WTC11 (cell line): ENCODE measurements at regions not wholly inside any gene's neighbourhood (a gene's known extent, or its start where the extent isn't known, plus 50 kb on each side); places are given as distances from the start of the nearest gene placed in this dataset.

Experiments
- ATAC-seq: fragments of 200-7000 bp; cut with Tn5 transposase; 2 replicates; pipeline ENCODE4 v1.10.0; 2021; ENCODE audit warnings: mild to moderate bottlenecking, moderate library complexity
- CTCF ChIA-PET: fragments of 300-600 bp; sonication (Branson Sonifier 250); formaldehyde crosslinking; loops from one replicate; lab custom pipeline; 2021; ENCODE audit warnings: antibody characterized with exemption; lab: Charles Lee
- POLR2A ChIA-PET: fragments of 350-600 bp; sonication (Branson Sonifier 250); formaldehyde crosslinking; loops from one replicate; lab custom pipeline; 2021; ENCODE audit warnings: antibody characterized with exemption; lab: Charles Lee
- DNase-seq: peaks from one replicate; pipeline ENCODE4 v3.0.0; 2021; ENCODE audit warnings: low spot score
- H3K27ac Mint-ChIP-seq: 2 replicates; pipeline ENCODE4 v1.8.0; 2021; ENCODE audit warnings: mixed read lengths
- H3K27me3 Mint-ChIP-seq: 2 replicates; pipeline ENCODE4 v1.8.0; 2021; ENCODE audit warnings: low read depth, mild to moderate bottlenecking, moderate library complexity, mixed read lengths
- H3K36me3 Mint-ChIP-seq: 2 replicates; pipeline ENCODE4 v1.8.0; 2021; ENCODE audit warnings: mixed read lengths
- H3K4me1 Mint-ChIP-seq: 2 replicates; pipeline ENCODE4 v1.8.0; 2022; ENCODE audit warnings: mixed read lengths
- H3K4me3 Mint-ChIP-seq: 2 replicates; pipeline ENCODE4 v1.8.0; 2021; ENCODE audit warnings: mild to moderate bottlenecking, moderate library complexity, mixed read lengths
- H3K9me3 Mint-ChIP-seq: 2 replicates; pipeline ENCODE4 v1.8.0; 2021; ENCODE audit warnings: mixed read lengths
- AR ChIP-seq: fragments of 250-450 bp; sonication (Bioruptor Pico); IDR thresholded peaks from 2 replicates; pipeline ENCODE4 v1.9.0; 2021; ENCODE audit warnings: mild to moderate bottlenecking
- CBFB ChIP-seq: sonication (generic); formaldehyde crosslinking; IDR thresholded peaks from 2 replicates; pipeline ENCODE4 v1.8.1; 2022; ENCODE audit warnings: mild to moderate bottlenecking, low read depth, missing genetic modification reagents
- ETV6 ChIP-seq: sonication (generic); formaldehyde crosslinking; IDR thresholded peaks from 2 replicates; pipeline ENCODE4 v1.8.1; 2022; ENCODE audit warnings: mild to moderate bottlenecking, missing genetic modification reagents
- IRF1 ChIP-seq: sonication (generic); formaldehyde crosslinking; IDR thresholded peaks from 2 replicates; pipeline ENCODE4 v1.8.0; 2023; ENCODE audit warnings: missing genetic modification reagents
- JUN ChIP-seq: sonication (generic); formaldehyde crosslinking; IDR thresholded peaks from 2 replicates; pipeline ENCODE4 v1.8.0; 2023; ENCODE audit warnings: mild to moderate bottlenecking, missing genetic modification reagents
- KAT7 ChIP-seq: sonication (generic); formaldehyde crosslinking; IDR thresholded peaks from 2 replicates; pipeline ENCODE4 v1.8.1; 2023; ENCODE audit warnings: missing genetic modification reagents, mild to moderate bottlenecking, borderline replicate concordance
- MXD4 ChIP-seq: fragments of 250-450 bp; sonication (Bioruptor Pico); IDR thresholded peaks from 2 replicates; pipeline ENCODE4 v1.8.0; 2021; ENCODE audit warnings: mild to moderate bottlenecking, moderate library complexity, borderline replicate concordance
- NFE2L1 ChIP-seq: sonication (generic); formaldehyde crosslinking; IDR thresholded peaks from 2 replicates; pipeline ENCODE4 v1.8.1; 2023; ENCODE audit warnings: missing genetic modification reagents
- RELA ChIP-seq: sonication (generic); formaldehyde crosslinking; IDR thresholded peaks from 2 replicates; pipeline ENCODE4 v1.8.1; 2022; ENCODE audit warnings: missing genetic modification reagents, mild to moderate bottlenecking, borderline replicate concordance
- SMAD3 ChIP-seq: sonication (generic); formaldehyde crosslinking; IDR thresholded peaks from 2 replicates; pipeline ENCODE4 v1.8.0; 2022; ENCODE audit warnings: missing genetic modification reagents, mild to moderate bottlenecking, borderline replicate concordance
- SOX15 ChIP-seq: fragments of 250-450 bp; sonication (Bioruptor Pico); IDR thresholded peaks from 2 replicates; pipeline ENCODE4 v1.9.0; 2021; ENCODE audit warnings: mild to moderate bottlenecking
- STAT6 ChIP-seq: sonication (generic); formaldehyde crosslinking; conservative IDR thresholded peaks from 2 replicates; pipeline ENCODE4 v1.8.1; 2023; ENCODE audit warnings: mild to moderate bottlenecking, low read depth, missing genetic modification reagents, moderate library complexity
- ZNF263 ChIP-seq: sonication (generic); formaldehyde crosslinking; IDR thresholded peaks from 2 replicates; pipeline ENCODE4 v1.8.1; 2022; ENCODE audit warnings: low read depth, mild to moderate bottlenecking, moderate library complexity, missing genetic modification reagents
- ZNF416 ChIP-seq: fragments of 250-450 bp; sonication (Bioruptor Pico); IDR thresholded peaks from 2 replicates; pipeline ENCODE4 v1.9.0; 2021; ENCODE audit warnings: mild to moderate bottlenecking, inconsistent platforms
- ZNF423 ChIP-seq: fragments of 250-450 bp; sonication (Bioruptor Pico); IDR thresholded peaks from 2 replicates; pipeline ENCODE4 v2.1.2; 2022; ENCODE audit warnings: mild to moderate bottlenecking, moderate library complexity
- ZNF671 ChIP-seq: fragments of 250-450 bp; sonication (Bioruptor Pico); IDR thresholded peaks from 2 replicates; pipeline ENCODE4 v1.8.0; 2021; ENCODE audit warnings: mild to moderate bottlenecking
- TF ChIP-seq, protein P1 (sequence below): sonication (generic); formaldehyde crosslinking; conservative IDR thresholded peaks from 2 replicates; pipeline ENCODE4 v1.8.1; 2022; ENCODE audit warnings: mild to moderate bottlenecking, missing genetic modification reagents
- TF ChIP-seq, protein P2 (sequence below): fragments of 250-450 bp; sonication (Bioruptor Pico); IDR thresholded peaks from 2 replicates; pipeline ENCODE4 v1.9.0; 2021; ENCODE audit warnings: mild to moderate bottlenecking
- TF ChIP-seq, protein P3 (sequence below): sonication (generic); formaldehyde crosslinking; IDR thresholded peaks from 2 replicates; pipeline ENCODE4 v1.8.1; 2023; ENCODE audit warnings: mild to moderate bottlenecking, missing genetic modification reagents

- Mint-ChIP-seq H3K27me3 (no peaks in the 10 kb centered on the region), H3K36me3 (no peaks in the 10 kb centered on the region)
- CTCF ChIA-PET, result no interaction called here
These were observed 141.6 kb upstream of the IVNS1ABP start for GRCh38 chr1:185458670-185459069.

GRCh38 chr1:185453496-185454192, 136.6 kb upstream of the IVNS1ABP start:
- H3K27me3 Mint-ChIP-seq, result no peaks in the 10 kb centered on the region
- H3K27ac Mint-ChIP-seq, result no peak overlapping the region
- no peaks in the 10 kb centered on the region for H3K36me3 Mint-ChIP-seq
- H3K4me1 Mint-ChIP-seq, result no peaks in the 10 kb centered on the region
- peaks cover 9% of the 10 kb centered on the region for H3K9me3 Mint-ChIP-seq
- CTCF ChIA-PET, result interaction anchor here (1.3 kb wide), 1 partner anchor 106 kb away, joined by 4 read pairs; no protein-coding TSS in a partner anchor
- POLR2A ChIA-PET, result no interaction called here
- DNase-seq, result no peak
- no peak for ATAC-seq
- no peak overlapping the region for H3K4me3 Mint-ChIP-seq
- TF ChIP-seq SOX15 (CRISPR knock-in tag) (no peak), ZNF671 (CRISPR knock-in tag) (no peak), CBFB (no peak), RELA (CRISPR knock-in tag) (no peak), JUN (no peak), ZNF416 (CRISPR knock-in tag) (no peak), SMAD3 (CRISPR knock-in tag) (no peak), ZNF423 (CRISPR knock-in tag) (no peak)
- TF ChIP-seq, protein P1, sequence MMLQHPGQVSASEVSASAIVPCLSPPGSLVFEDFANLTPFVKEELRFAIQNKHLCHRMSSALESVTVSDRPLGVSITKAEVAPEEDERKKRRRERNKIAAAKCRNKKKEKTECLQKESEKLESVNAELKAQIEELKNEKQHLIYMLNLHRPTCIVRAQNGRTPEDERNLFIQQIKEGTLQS (CRISPR knock-in tag), result no peak

More at GRCh38 chr1:185458670-185459069, 141.6 kb upstream of the IVNS1ABP start:
- no peak for TF ChIP-seq IRF1 (CRISPR knock-in tag)
- TF ChIP-seq ZNF263, result no peak
- no peak for TF ChIP-seq KAT7 (CRISPR knock-in tag)
- TF ChIP-seq NFE2L1 (CRISPR knock-in tag), result no peak
- TF ChIP-seq ZNF416 (CRISPR knock-in tag), result no peak
- no peak for TF ChIP-seq ETV6
- no peak for TF ChIP-seq CBFB
- no peak for TF ChIP-seq MXD4 (CRISPR knock-in tag)
- TF ChIP-seq ZNF671 (CRISPR knock-in tag), result no peak
- TF ChIP-seq, protein P2, sequence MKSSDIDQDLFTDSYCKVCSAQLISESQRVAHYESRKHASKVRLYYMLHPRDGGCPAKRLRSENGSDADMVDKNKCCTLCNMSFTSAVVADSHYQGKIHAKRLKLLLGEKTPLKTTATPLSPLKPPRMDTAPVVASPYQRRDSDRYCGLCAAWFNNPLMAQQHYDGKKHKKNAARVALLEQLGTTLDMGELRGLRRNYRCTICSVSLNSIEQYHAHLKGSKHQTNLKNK (CRISPR knock-in tag), result no peak
- TF ChIP-seq, protein P3, sequence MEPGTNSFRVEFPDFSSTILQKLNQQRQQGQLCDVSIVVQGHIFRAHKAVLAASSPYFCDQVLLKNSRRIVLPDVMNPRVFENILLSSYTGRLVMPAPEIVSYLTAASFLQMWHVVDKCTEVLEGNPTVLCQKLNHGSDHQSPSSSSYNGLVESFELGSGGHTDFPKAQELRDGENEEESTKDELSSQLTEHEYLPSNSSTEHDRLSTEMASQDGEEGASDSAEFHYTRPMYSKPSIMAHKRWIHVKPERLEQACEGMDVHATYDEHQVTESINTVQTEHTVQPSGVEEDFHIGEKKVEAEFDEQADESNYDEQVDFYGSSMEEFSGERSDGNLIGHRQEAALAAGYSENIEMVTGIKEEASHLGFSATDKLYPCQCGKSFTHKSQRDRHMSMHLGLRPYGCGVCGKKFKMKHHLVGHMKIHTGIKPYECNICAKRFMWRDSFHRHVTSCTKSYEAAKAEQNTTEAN (CRISPR knock-in tag), result no peak
- TF ChIP-seq AR (CRISPR knock-in tag), result no peak
- TF ChIP-seq STAT6 (CRISPR knock-in tag), result no peak
- no peak for ATAC-seq
- no peak overlapping the region for H3K4me3 Mint-ChIP-seq
- POLR2A ChIA-PET, result no interaction called here
- H3K27ac Mint-ChIP-seq, result no peak overlapping the region
- peaks cover 17% of the 10 kb centered on the region for H3K9me3 Mint-ChIP-seq
- H3K4me1 Mint-ChIP-seq, result no peaks in the 10 kb centered on the region
- no peak for DNase-seq
